ENCODE measurements at regions not wholly inside any gene's neighbourhood (a gene's known extent, or its start where the extent isn't known, plus 50 kb on each side); places are given as distances from the start of the nearest gene placed in this dataset.
"Not testable (repeated sequence)": the region's sequence is repeated elsewhere in the genome, so short reads cannot be mapped to it uniquely, and the experiment has no call there.

- no peak for DNase-seq (ENCODE audit: low spot score)
These were observed 55.1 kb downstream of the SOX9 start for GRCh38 chr17:72175787-72176515.

GRCh38 chr17:72176516-72176851 is 55.7 kb downstream of the SOX9 start:
- DNase-seq (ENCODE audit: low spot score): no peak

- DNase-seq (ENCODE audit: low spot score): no peak
These were observed 56.3 kb downstream of the SOX9 start for GRCh38 chr17:72176951-72177660.

GRCh38 chr17:72177738-72178137 is 56.9 kb downstream of the SOX9 start:
- no peak for DNase-seq (ENCODE audit: low spot score)

GRCh38 chr17:72182371-72182873 is 61.6 kb downstream of the SOX9 start:
- DNase-seq (ENCODE audit: low spot score): no peak

- no peak for DNase-seq (ENCODE audit: low spot score)
These were observed 62.4 kb downstream of the SOX9 start for GRCh38 chr17:72183194-72183685.

- no peak for DNase-seq (ENCODE audit: low spot score)
These were observed 64.0 kb downstream of the SOX9 start for GRCh38 chr17:72184805-72185204.

GRCh38 chr17:72185564-72185963 is 64.7 kb downstream of the SOX9 start:
- DNase-seq (ENCODE audit: low spot score): no peak

- no peak for DNase-seq (ENCODE audit: low spot score)
These were observed 66.7 kb downstream of the SOX9 start for GRCh38 chr17:72187556-72187955.

- no peak for DNase-seq (ENCODE audit: low spot score)
These were observed 68.0 kb downstream of the SOX9 start for GRCh38 chr17:72188801-72189200.

- DNase-seq (ENCODE audit: low spot score): no peak
These were observed 69.2 kb downstream of the SOX9 start for GRCh38 chr17:72189768-72190593.

GRCh38 chr17:72191356-72191755 is 70.5 kb downstream of the SOX9 start:
- DNase-seq (ENCODE audit: low spot score): no peak

GRCh38 chr17:72191921-72192799 is 71.3 kb downstream of the SOX9 start:
- DNase-seq (ENCODE audit: low spot score): no peak

GRCh38 chr17:72192800-72193192 is 72.0 kb downstream of the SOX9 start:
- no peak for DNase-seq (ENCODE audit: low spot score)

GRCh38 chr17:72193391-72194106 is 72.7 kb downstream of the SOX9 start:
- no peak for DNase-seq (ENCODE audit: low spot score)

- DNase-seq (ENCODE audit: low spot score): not testable (repeated sequence)
These were observed 73.3 kb downstream of the SOX9 start for GRCh38 chr17:72194107-72194440.

GRCh38 chr17:72199256-72199655 is 78.4 kb downstream of the SOX9 start:
- DNase-seq (ENCODE audit: low spot score): no peak

- DNase-seq (ENCODE audit: low spot score): no peak
These were observed 83.9 kb downstream of the SOX9 start for GRCh38 chr17:72204742-72205141.

- peak; percentile 24 for DNase-seq (ENCODE audit: low spot score)
These were observed 84.5 kb downstream of the SOX9 start for GRCh38 chr17:72205357-72205756.

- DNase-seq (ENCODE audit: low spot score): no peak
These were observed 85.0 kb downstream of the SOX9 start for GRCh38 chr17:72205822-72206221.

GRCh38 chr17:72206376-72206775 is 85.6 kb downstream of the SOX9 start:
- DNase-seq (ENCODE audit: low spot score): no peak
